HG02571 (cell line): ENCODE measurements at regions not wholly inside any gene's neighbourhood (a gene's known extent, or its start where the extent isn't known, plus 50 kb on each side); places are given as distances from the start of the nearest gene placed in this dataset.
"Not testable (repeated sequence)": the region's sequence is repeated elsewhere in the genome, so short reads cannot be mapped to it uniquely, and the experiment has no call there.

Source experiments
- ATAC-seq: cut with Tn5 transposase; IDR thresholded peaks from one replicate; pipeline ENCODE4 v1.9.1; 2021; ENCODE audit warnings: mild to moderate bottlenecking, moderate library complexity; ENCODE audit not compliant: unreplicated experiment

- no peak for ATAC-seq
Observed at GRCh38 chr18:10329101-10329500, 125.3 kb upstream of the APCDD1 start.

GRCh38 chr18:10330428-10330827, 124.0 kb upstream of the APCDD1 start:
- ATAC-seq: no peak

GRCh38 chr18:10332452-10332851, 122.0 kb upstream of the APCDD1 start:
- ATAC-seq: no peak

- ATAC-seq: no peak
Observed at GRCh38 chr18:10336749-10337350, 117.6 kb upstream of the APCDD1 start.

- ATAC-seq: no peak
Observed at GRCh38 chr18:10340821-10341220, 113.6 kb upstream of the APCDD1 start.

- no peak for ATAC-seq
Observed at GRCh38 chr18:10343778-10344177, 110.7 kb upstream of the APCDD1 start.

GRCh38 chr18:10346749-10347415, 107.6 kb upstream of the APCDD1 start:
- no peak for ATAC-seq

- no peak for ATAC-seq
Observed at GRCh38 chr18:10349561-10349960, 104.9 kb upstream of the APCDD1 start.

- ATAC-seq: no peak
Observed at GRCh38 chr18:10350661-10351060, 103.8 kb upstream of the APCDD1 start.

- ATAC-seq: no peak
Observed at GRCh38 chr18:10351219-10351818, 103.1 kb upstream of the APCDD1 start.

- ATAC-seq: no peak
Observed at GRCh38 chr18:10351858-10352257, 102.6 kb upstream of the APCDD1 start.

- no peak for ATAC-seq
Observed at GRCh38 chr18:10352671-10353070, 101.8 kb upstream of the APCDD1 start.

GRCh38 chr18:10353791-10354190, 100.6 kb upstream of the APCDD1 start:
- no peak for ATAC-seq

- ATAC-seq: no peak
Observed at GRCh38 chr18:10354241-10354811, 100.1 kb upstream of the APCDD1 start.

- ATAC-seq: no peak
Observed at GRCh38 chr18:10354890-10355289, 99.5 kb upstream of the APCDD1 start.

GRCh38 chr18:10356999-10357398, 97.4 kb upstream of the APCDD1 start:
- not testable (repeated sequence) for ATAC-seq

- ATAC-seq: no peak
Observed at GRCh38 chr18:10361660-10362059, 92.8 kb upstream of the APCDD1 start.

GRCh38 chr18:10365021-10365500, 89.4 kb upstream of the APCDD1 start:
- no peak for ATAC-seq

- no peak for ATAC-seq
Observed at GRCh38 chr18:10365901-10366300, 88.5 kb upstream of the APCDD1 start.

GRCh38 chr18:10367836-10368235, 86.6 kb upstream of the APCDD1 start:
- ATAC-seq: no peak

GRCh38 chr18:10368456-10369453, 85.7 kb upstream of the APCDD1 start:
- ATAC-seq: no peak
